GM21619 (cell line): ENCODE measurements at regions not wholly inside any gene's neighbourhood (a gene's known extent, or its start where the extent isn't known, plus 50 kb on each side); places are given as distances from the start of the nearest gene placed in this dataset.

Experiments
- ATAC-seq: cut with Tn5 transposase; IDR thresholded peaks from one replicate; pipeline ENCODE4 v1.9.1; 2021; ENCODE audit not compliant: unreplicated experiment

GRCh38 chr15:39061952-39062464 lies 497.4 kb upstream of the RASGRP1 start:
- no peak for ATAC-seq

- ATAC-seq, result no peak
These were observed 502.1 kb upstream of the RASGRP1 start for GRCh38 chr15:39066677-39067076.

- ATAC-seq, result no peak
These were observed 506.4 kb upstream of the THBS1 start for GRCh38 chr15:39074341-39074985.

- ATAC-seq, result no peak
These were observed 505.6 kb upstream of the THBS1 start for GRCh38 chr15:39075311-39075710.

GRCh38 chr15:39075756-39076341 lies 505.0 kb upstream of the THBS1 start:
- ATAC-seq, result no peak

GRCh38 chr15:39078026-39078425 lies 502.9 kb upstream of the THBS1 start:
- ATAC-seq, result no peak

GRCh38 chr15:39079296-39079847 lies 501.5 kb upstream of the THBS1 start:
- no peak for ATAC-seq

- no peak for ATAC-seq
These were observed 497.7 kb upstream of the THBS1 start for GRCh38 chr15:39083213-39083612.

GRCh38 chr15:39084674-39085530 lies 496.0 kb upstream of the THBS1 start:
- ATAC-seq, result no peak

- ATAC-seq, result no peak
These were observed 494.2 kb upstream of the THBS1 start for GRCh38 chr15:39086641-39087040.

- ATAC-seq, result no peak
These were observed 492.7 kb upstream of the THBS1 start for GRCh38 chr15:39088156-39088555.

GRCh38 chr15:39092354-39092753 lies 488.5 kb upstream of the THBS1 start:
- no peak for ATAC-seq

- no peak for ATAC-seq
These were observed 488.1 kb upstream of the THBS1 start for GRCh38 chr15:39092761-39093160.

GRCh38 chr15:39094116-39094515 lies 486.8 kb upstream of the THBS1 start:
- no peak for ATAC-seq

- no peak for ATAC-seq
These were observed 485.5 kb upstream of the THBS1 start for GRCh38 chr15:39095218-39095879.

- no peak for ATAC-seq
These were observed 484.2 kb upstream of the THBS1 start for GRCh38 chr15:39096608-39097205.

GRCh38 chr15:39099524-39099923 lies 481.4 kb upstream of the THBS1 start:
- ATAC-seq, result no peak

GRCh38 chr15:39100106-39100660 lies 480.7 kb upstream of the THBS1 start:
- ATAC-seq, result no peak

- ATAC-seq, result no peak
These were observed 478.4 kb upstream of the THBS1 start for GRCh38 chr15:39102431-39102830.

- ATAC-seq, result no peak
These were observed 473.9 kb upstream of the THBS1 start for GRCh38 chr15:39106950-39107349.
